ENCODE measurements at regions not wholly inside any gene's neighbourhood (a gene's known extent, or its start where the extent isn't known, plus 50 kb on each side); places are given as distances from the start of the nearest gene placed in this dataset.

DNA sequence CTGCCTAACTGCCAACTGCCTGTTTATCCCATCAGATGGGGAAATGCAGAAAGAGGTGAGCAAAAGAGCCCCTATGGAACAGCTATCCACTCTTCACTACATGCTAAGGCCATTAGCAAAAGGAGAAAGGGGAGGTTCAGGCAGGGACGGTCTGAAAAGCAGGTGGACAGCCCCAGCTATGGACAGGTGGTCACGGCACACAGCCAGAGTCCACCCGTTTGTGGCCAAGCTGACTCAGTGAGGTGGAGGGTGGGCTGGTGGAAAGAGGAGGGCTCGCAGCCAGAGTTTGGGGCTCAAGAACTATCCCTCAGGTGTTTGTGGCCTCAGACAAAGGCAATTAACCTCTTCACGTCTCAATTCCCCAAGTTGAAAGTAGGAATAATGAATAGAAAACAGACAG, 148.9 kb upstream of the UBE2E1 start:
- TF ChIP-seq, protein P1, sequence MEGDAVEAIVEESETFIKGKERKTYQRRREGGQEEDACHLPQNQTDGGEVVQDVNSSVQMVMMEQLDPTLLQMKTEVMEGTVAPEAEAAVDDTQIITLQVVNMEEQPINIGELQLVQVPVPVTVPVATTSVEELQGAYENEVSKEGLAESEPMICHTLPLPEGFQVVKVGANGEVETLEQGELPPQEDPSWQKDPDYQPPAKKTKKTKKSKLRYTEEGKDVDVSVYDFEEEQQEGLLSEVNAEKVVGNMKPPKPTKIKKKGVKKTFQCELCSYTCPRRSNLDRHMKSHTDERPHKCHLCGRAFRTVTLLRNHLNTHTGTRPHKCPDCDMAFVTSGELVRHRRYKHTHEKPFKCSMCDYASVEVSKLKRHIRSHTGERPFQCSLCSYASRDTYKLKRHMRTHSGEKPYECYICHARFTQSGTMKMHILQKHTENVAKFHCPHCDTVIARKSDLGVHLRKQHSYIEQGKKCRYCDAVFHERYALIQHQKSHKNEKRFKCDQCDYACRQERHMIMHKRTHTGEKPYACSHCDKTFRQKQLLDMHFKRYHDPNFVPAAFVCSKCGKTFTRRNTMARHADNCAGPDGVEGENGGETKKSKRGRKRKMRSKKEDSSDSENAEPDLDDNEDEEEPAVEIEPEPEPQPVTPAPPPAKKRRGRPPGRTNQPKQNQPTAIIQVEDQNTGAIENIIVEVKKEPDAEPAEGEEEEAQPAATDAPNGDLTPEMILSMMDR (IDR thresholded peaks at IDR 0.05; ENCODE audit: insufficient read depth, low read depth, low read length) = no peak
- TF ChIP-seq EZH2 (IDR thresholded peaks at IDR 0.05; ENCODE audit: insufficient read depth, low read length) = no peak
